OCI-LY1 (cell line): ENCODE measurements at regions not wholly inside any gene's neighbourhood (a gene's known extent, or its start where the extent isn't known, plus 50 kb on each side); places are given as distances from the start of the nearest gene placed in this dataset.
"Not testable (repeated sequence)": the region's sequence is repeated elsewhere in the genome, so short reads cannot be mapped to it uniquely, and the experiment has no call there.

Experiments used
- CTCF ChIP-seq: fragments of 200-600 bp; sonication (generic), shearing (Covaris generic); IDR thresholded peaks from 2 replicates; pipeline ENCODE4 v1.5.1; 2017; ENCODE audit warnings: mild to moderate bottlenecking, antibody characterized with exemption, low read length, moderate library complexity, mixed read lengths
- EZH2 ChIP-seq: fragments of 200-600 bp; sonication (generic), shearing (Covaris generic); IDR thresholded peaks from 2 replicates; pipeline ENCODE4 v1.8.0; 2017; ENCODE audit warnings: borderline replicate concordance, mixed run types, mild to moderate bottlenecking, antibody characterized with exemption, low read length, moderate library complexity, mixed read lengths

- TF ChIP-seq CTCF, EZH2: not testable (repeated sequence)
Measured at GRCh38 chr11:112539281-112539555, 278.6 kb upstream of the PLET1 start.
